Natural killer cell (primary cell): ENCODE measurements at regions not wholly inside any gene's neighbourhood (a gene's known extent, or its start where the extent isn't known, plus 50 kb on each side); places are given as distances from the start of the nearest gene placed in this dataset.

ENCODE experiments used
- ATAC-seq, 3 donors: fragments of 150-1000 bp in 2 of 3; fragments of 200-7000 bp in 1 of 3; cut with Tn5 transposase; 1 replicate in 1 of 3; 2 replicates in 2 of 3; pipeline ENCODE4 v1.10.0; 2021; ENCODE audit warnings: mild to moderate bottlenecking in 2 of 3, moderate library complexity in 2 of 3
- DNase-seq, 2 donors: peaks; one replicate each; pipeline versions ENCODE4 v3.0.0 to v3.0.0-alpha.2; 2013 to 2021; ENCODE audit warnings: mixed read lengths in 1 of 2
- H3K27ac ChIP-seq: one replicate; pipeline ENCODE4 v1.5.1; 2013; ENCODE audit warnings: mild to moderate bottlenecking, low read length
- H3K27me3 ChIP-seq: one replicate; pipeline ENCODE4 v1.6.1; 2013; ENCODE audit warnings: low read length; ENCODE audit not compliant: control insufficient read depth, insufficient read depth
- H3K36me3 ChIP-seq: one replicate; pipeline ENCODE4 v1.6.1; 2013; ENCODE audit warnings: low read length; ENCODE audit not compliant: control insufficient read depth, insufficient read depth
- H3K4me1 ChIP-seq: one replicate; pipeline ENCODE4 v1.6.1; 2013; ENCODE audit warnings: low read length; ENCODE audit not compliant: control insufficient read depth, insufficient read depth
- H3K4me3 ChIP-seq: one replicate; pipeline ENCODE4 v1.5.1; 2013; ENCODE audit warnings: low read length
- H3K9me3 ChIP-seq: one replicate; pipeline ENCODE4 v1.6.1; 2013; ENCODE audit warnings: low read length; ENCODE audit not compliant: control insufficient read depth, insufficient read depth
- H3K27ac Mint-ChIP-seq, 2 donors: one replicate each; pipeline ENCODE4 v1.8.0; 2022; ENCODE audit warnings: mild to moderate bottlenecking in 2 of 2, mixed read lengths in 2 of 2, moderate library complexity in 1 of 2
- H3K27me3 Mint-ChIP-seq, 2 donors: one replicate each; pipeline ENCODE4 v1.8.0; 2022; ENCODE audit warnings: low read depth in 2 of 2, mixed read lengths in 2 of 2
- H3K36me3 Mint-ChIP-seq: one replicate; pipeline ENCODE4 v1.8.0; 2022; ENCODE audit warnings: mixed read lengths
- H3K4me1 Mint-ChIP-seq, 2 donors: one replicate each; pipeline ENCODE4 v1.8.0; 2022; ENCODE audit warnings: mixed read lengths in 2 of 2
- H3K4me3 Mint-ChIP-seq: one replicate; pipeline ENCODE4 v1.8.0; 2022; ENCODE audit warnings: mild to moderate bottlenecking, moderate library complexity, mixed read lengths
- H3K9me3 Mint-ChIP-seq, 2 donors: one replicate each; pipeline ENCODE4 v1.8.0; 2022; ENCODE audit warnings: mixed read lengths in 2 of 2
- WGBS: methylation state at CpG from one replicate; pipeline ENCODE4 v1.1.7; 2013; ENCODE audit warnings: missing lambda C conversion rate; ENCODE audit not compliant: insufficient coverage; 5-methylcytosine and 5-hydroxymethylcytosine counted together
- intact Hi-C: fragments of 100-400 bp; cut with micrococcal nuclease; formaldehyde crosslinking; loops from one replicate; pipeline ENCODE4 v1.14.2; 2022
- TF ChIP-seq, protein P1 (sequence below): fragments of 200-600 bp; IDR thresholded peaks from one replicate; pipeline ENCODE4 v1.8.0; 2022; ENCODE audit warnings: antibody characterized with exemption

DNA sequence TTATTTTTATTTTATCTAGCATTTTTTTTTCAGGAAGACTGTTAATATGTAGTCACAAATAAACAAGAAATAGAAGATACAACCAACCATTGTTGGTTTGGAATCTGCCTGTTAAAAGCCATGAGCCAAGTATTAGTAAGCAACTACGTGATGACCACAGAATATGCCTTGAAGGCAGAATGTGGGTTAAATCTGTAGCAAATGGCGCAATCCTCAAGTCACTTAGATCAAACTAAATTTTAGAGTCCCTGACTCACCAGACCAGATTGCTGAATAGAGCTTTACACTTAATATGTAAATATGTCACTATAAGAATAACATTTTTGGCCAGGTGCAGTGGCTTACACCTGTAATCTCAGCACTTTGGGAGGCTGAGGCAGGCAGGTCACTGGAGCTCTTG, 800.1 kb upstream of the CITED2 start:
- 88% methylated on average over 2 of the region's 2 CpGs for WGBS
- DNase-seq = no peak
- Histone ChIP-seq H3K9me3 (no peaks in the 10 kb centered on the region), H3K36me3 (no peaks in the 10 kb centered on the region), H3K27me3 (no peaks in the 10 kb centered on the region), H3K27ac (no peak overlapping the region), H3K4me1 (no peaks in the 10 kb centered on the region), H3K4me3 (no peak overlapping the region)
- Mint-ChIP-seq H3K4me1 (no peaks in the 10 kb centered on the region), H3K9me3 (peaks cover 2 to 8% of the 10 kb centered on the region in 2 donors), H3K36me3 (no peaks in the 10 kb centered on the region), H3K4me3 (no peak overlapping the region), H3K27ac (no peak overlapping the region), H3K27me3 (no peaks in the 10 kb centered on the region)
- TF ChIP-seq, protein P1, sequence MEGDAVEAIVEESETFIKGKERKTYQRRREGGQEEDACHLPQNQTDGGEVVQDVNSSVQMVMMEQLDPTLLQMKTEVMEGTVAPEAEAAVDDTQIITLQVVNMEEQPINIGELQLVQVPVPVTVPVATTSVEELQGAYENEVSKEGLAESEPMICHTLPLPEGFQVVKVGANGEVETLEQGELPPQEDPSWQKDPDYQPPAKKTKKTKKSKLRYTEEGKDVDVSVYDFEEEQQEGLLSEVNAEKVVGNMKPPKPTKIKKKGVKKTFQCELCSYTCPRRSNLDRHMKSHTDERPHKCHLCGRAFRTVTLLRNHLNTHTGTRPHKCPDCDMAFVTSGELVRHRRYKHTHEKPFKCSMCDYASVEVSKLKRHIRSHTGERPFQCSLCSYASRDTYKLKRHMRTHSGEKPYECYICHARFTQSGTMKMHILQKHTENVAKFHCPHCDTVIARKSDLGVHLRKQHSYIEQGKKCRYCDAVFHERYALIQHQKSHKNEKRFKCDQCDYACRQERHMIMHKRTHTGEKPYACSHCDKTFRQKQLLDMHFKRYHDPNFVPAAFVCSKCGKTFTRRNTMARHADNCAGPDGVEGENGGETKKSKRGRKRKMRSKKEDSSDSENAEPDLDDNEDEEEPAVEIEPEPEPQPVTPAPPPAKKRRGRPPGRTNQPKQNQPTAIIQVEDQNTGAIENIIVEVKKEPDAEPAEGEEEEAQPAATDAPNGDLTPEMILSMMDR = no peak
- ATAC-seq = no peak
- intact Hi-C loops = no loop called here

- TF ChIP-seq, protein P1 = no peak
- H3K27me3 ChIP-seq = no peaks in the 10 kb centered on the region
- no peaks in the 10 kb centered on the region for H3K4me1 Mint-ChIP-seq
- no peak overlapping the region for H3K27ac ChIP-seq
- H3K36me3 ChIP-seq = no peaks in the 10 kb centered on the region
- H3K4me1 ChIP-seq = no peaks in the 10 kb centered on the region
- H3K27me3 Mint-ChIP-seq = no peaks in the 10 kb centered on the region
- peaks cover 0 to 8% of the 10 kb centered on the region in 2 donors for H3K9me3 Mint-ChIP-seq
- ATAC-seq (no peak), DNase-seq (no peak)
- no CpG with 5 or more reads among the region's 3 CpGs for WGBS
- H3K36me3 Mint-ChIP-seq = no peaks in the 10 kb centered on the region
- H3K27ac Mint-ChIP-seq = no peak overlapping the region
- H3K4me3 ChIP-seq = no peak overlapping the region
- no peaks in the 10 kb centered on the region for H3K9me3 ChIP-seq
- no peak overlapping the region for H3K4me3 Mint-ChIP-seq
- intact Hi-C loops = no loop called here
Measured at GRCh38 chr6:140168365-140168764, 793.9 kb upstream of the CITED2 start.

GRCh38 chr6:140160909-140161308, 786.5 kb upstream of the CITED2 start:
- no peaks in the 10 kb centered on the region for H3K27me3 ChIP-seq
- H3K9me3 Mint-ChIP-seq = peaks cover 0 to 2% of the 10 kb centered on the region in 2 donors
- no peaks in the 10 kb centered on the region for H3K36me3 Mint-ChIP-seq
- H3K4me1 ChIP-seq = no peaks in the 10 kb centered on the region
- H3K27ac Mint-ChIP-seq = no peak overlapping the region
- no peaks in the 10 kb centered on the region for H3K4me1 Mint-ChIP-seq
- TF ChIP-seq, protein P1 = no peak
- ATAC-seq (no peak), DNase-seq (no peak)
- intact Hi-C loops = no loop called here
- no peak overlapping the region for H3K27ac ChIP-seq
- no peak overlapping the region for H3K4me3 ChIP-seq
- no peaks in the 10 kb centered on the region for H3K27me3 Mint-ChIP-seq
- H3K9me3 ChIP-seq = no peaks in the 10 kb centered on the region
- no peaks in the 10 kb centered on the region for H3K36me3 ChIP-seq
- no peak overlapping the region for H3K4me3 Mint-ChIP-seq
- WGBS = no CpG with 5 or more reads among the region's 1 CpG

GRCh38 chr6:140160494-140160893, 786.0 kb upstream of the CITED2 start:
- Mint-ChIP-seq H3K4me3 (no peak overlapping the region), H3K27me3 (no peaks in the 10 kb centered on the region), H3K4me1 (no peaks in the 10 kb centered on the region), H3K36me3 (no peaks in the 10 kb centered on the region), H3K9me3 (peaks cover 0 to 2% of the 10 kb centered on the region in 2 donors), H3K27ac (no peak overlapping the region)
- Histone ChIP-seq H3K27ac (no peak overlapping the region), H3K4me3 (no peak overlapping the region), H3K27me3 (no peaks in the 10 kb centered on the region), H3K9me3 (no peaks in the 10 kb centered on the region), H3K36me3 (no peaks in the 10 kb centered on the region), H3K4me1 (no peaks in the 10 kb centered on the region)
- DNase-seq = no peak
- TF ChIP-seq, protein P1 = no peak
- intact Hi-C loops = no loop called here
- no peak for ATAC-seq
- 100% methylated on average over 1 of the region's 3 CpGs for WGBS
